ENCODE measurements at regions not wholly inside any gene's neighbourhood (a gene's known extent, or its start where the extent isn't known, plus 50 kb on each side); places are given as distances from the start of the nearest gene placed in this dataset.

GRCh38 chr2:240205348-240205747, 64.9 kb upstream of the OTOS start:
- no peak for TF ChIP-seq CTCF (IDR thresholded peaks at IDR 0.05)
- TF ChIP-seq EZH2 (IDR thresholded peaks at IDR 0.05), result no peak
